ENCODE measurements at regions not wholly inside any gene's neighbourhood (a gene's known extent, or its start where the extent isn't known, plus 50 kb on each side); places are given as distances from the start of the nearest gene placed in this dataset.

GRCh38 chr16:79369796-79370195 lies 230.7 kb downstream of the MAF start:
- no peaks in the 10 kb centered on the region for H3K27me3 ChIP-seq

DNA sequence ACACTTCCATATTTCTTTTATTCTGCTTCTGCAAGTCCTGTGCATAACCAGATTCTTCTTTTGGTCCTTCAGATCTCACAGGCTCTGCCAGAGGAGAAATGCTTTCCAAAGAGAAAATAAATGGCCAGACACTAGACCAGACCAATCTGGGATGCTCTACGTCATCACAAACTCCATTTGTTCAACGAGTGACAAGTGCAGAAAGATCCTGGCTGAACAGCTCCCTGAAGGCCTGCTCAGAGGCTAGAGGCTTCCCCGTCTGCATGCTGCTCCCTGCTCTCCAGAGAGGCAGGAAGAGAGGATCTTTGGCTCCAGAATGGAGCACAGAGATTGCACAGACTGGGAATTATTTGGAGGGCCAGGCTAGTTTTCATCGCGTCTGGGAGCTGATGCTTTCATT lies 232.7 kb downstream of the MAF start:
- Histone ChIP-seq H3K4me2 (no peak overlapping the region), H3K36me3 (no peaks in the 10 kb centered on the region), H4K20me1 (no peaks in the 10 kb centered on the region), H3K4me3 (no peak overlapping the region), H3K9ac (no peak overlapping the region), H3K9me3 (peaks cover 5% of the 10 kb centered on the region; the same call in 1 of the 2 replicates), H3K27ac (no peak overlapping the region), H3K4me1 (no peaks in the 10 kb centered on the region), H3K27me3 (no peaks in the 10 kb centered on the region)
- TF ChIP-seq Cebpa-rat (IDR thresholded peaks at IDR 0.05): no peak

More at GRCh38 chr16:79369796-79370195, 230.7 kb downstream of the MAF start:
- Histone ChIP-seq H4K20me1 (no peaks in the 10 kb centered on the region), H3K36me3 (no peaks in the 10 kb centered on the region), H3K4me1 (no peaks in the 10 kb centered on the region), H3K9ac (no peak overlapping the region), H3K4me2 (no peak overlapping the region), H3K4me3 (no peak overlapping the region), H3K9me3 (peaks cover 5% of the 10 kb centered on the region; the same call in 1 of the 2 replicates), H3K27ac (no peak overlapping the region)
- no peak for TF ChIP-seq Cebpa-rat (IDR thresholded peaks at IDR 0.05)

GRCh38 chr16:79366635-79367034 lies 233.9 kb downstream of the MAF start:
- H3K36me3 ChIP-seq: no peaks in the 10 kb centered on the region
- H3K27me3 ChIP-seq: no peaks in the 10 kb centered on the region
- H3K27ac ChIP-seq: no peak overlapping the region
- H4K20me1 ChIP-seq: no peaks in the 10 kb centered on the region
- no peak overlapping the region for H3K4me3 ChIP-seq
- no peak overlapping the region for H3K4me2 ChIP-seq
- H3K4me1 ChIP-seq: no peaks in the 10 kb centered on the region
- H3K9ac ChIP-seq: no peak overlapping the region
- TF ChIP-seq Cebpa-rat (IDR thresholded peaks at IDR 0.05): no peak
- H3K9me3 ChIP-seq: peaks cover 5% of the 10 kb centered on the region; the same call in 1 of the 2 replicates

DNA sequence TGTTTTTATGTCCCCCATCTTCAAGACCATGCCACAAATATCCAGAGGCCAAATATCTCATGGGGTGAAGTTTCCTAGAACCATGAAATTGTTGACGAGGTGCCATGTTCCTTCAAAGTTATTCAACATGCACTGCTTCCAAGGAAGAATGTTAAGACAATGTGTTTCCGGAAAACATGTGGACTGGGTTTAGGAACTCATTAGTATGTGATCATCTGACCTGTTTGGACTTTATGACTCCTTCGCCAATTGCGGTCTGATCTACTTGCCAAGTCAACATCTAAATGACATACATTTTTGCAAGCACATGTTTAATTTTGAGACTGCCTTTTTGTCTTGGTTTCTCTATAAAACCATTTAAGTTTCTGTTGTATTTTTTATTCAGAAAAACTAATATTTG lies 234.8 kb downstream of the MAF start:
- Histone ChIP-seq H3K4me2 (no peak overlapping the region), H3K4me3 (no peak overlapping the region), H3K27ac (no peak overlapping the region), H4K20me1 (no peaks in the 10 kb centered on the region), H3K9me3 (no peaks in the 10 kb centered on the region; the same call in 1 of the 2 replicates), H3K36me3 (no peaks in the 10 kb centered on the region), H3K4me1 (no peaks in the 10 kb centered on the region), H3K27me3 (no peaks in the 10 kb centered on the region), H3K9ac (no peak overlapping the region)
- no peak for TF ChIP-seq Cebpa-rat (IDR thresholded peaks at IDR 0.05)

GRCh38 chr16:79363484-79363883 lies 237.1 kb downstream of the MAF start:
- no peak overlapping the region for H3K4me2 ChIP-seq
- no peaks in the 10 kb centered on the region for H3K27me3 ChIP-seq
- no peak for TF ChIP-seq Cebpa-rat (IDR thresholded peaks at IDR 0.05)
- H3K4me3 ChIP-seq: no peak overlapping the region
- no peaks in the 10 kb centered on the region for H3K36me3 ChIP-seq
- no peaks in the 10 kb centered on the region for H3K9me3 ChIP-seq
- H4K20me1 ChIP-seq: no peaks in the 10 kb centered on the region
- no peak overlapping the region for H3K27ac ChIP-seq
- H3K9ac ChIP-seq: no peak overlapping the region
- no peaks in the 10 kb centered on the region for H3K4me1 ChIP-seq

- no peak for TF ChIP-seq Cebpa-rat (IDR thresholded peaks at IDR 0.05)
- Histone ChIP-seq H3K9ac (no peak overlapping the region), H3K9me3 (no peaks in the 10 kb centered on the region), H3K4me2 (no peak overlapping the region), H4K20me1 (no peaks in the 10 kb centered on the region), H3K27me3 (no peaks in the 10 kb centered on the region), H3K4me1 (no peaks in the 10 kb centered on the region), H3K27ac (no peak overlapping the region), H3K4me3 (no peak overlapping the region), H3K36me3 (no peaks in the 10 kb centered on the region)
These were observed 237.5 kb downstream of the MAF start for GRCh38 chr16:79363035-79363434.

DNA sequence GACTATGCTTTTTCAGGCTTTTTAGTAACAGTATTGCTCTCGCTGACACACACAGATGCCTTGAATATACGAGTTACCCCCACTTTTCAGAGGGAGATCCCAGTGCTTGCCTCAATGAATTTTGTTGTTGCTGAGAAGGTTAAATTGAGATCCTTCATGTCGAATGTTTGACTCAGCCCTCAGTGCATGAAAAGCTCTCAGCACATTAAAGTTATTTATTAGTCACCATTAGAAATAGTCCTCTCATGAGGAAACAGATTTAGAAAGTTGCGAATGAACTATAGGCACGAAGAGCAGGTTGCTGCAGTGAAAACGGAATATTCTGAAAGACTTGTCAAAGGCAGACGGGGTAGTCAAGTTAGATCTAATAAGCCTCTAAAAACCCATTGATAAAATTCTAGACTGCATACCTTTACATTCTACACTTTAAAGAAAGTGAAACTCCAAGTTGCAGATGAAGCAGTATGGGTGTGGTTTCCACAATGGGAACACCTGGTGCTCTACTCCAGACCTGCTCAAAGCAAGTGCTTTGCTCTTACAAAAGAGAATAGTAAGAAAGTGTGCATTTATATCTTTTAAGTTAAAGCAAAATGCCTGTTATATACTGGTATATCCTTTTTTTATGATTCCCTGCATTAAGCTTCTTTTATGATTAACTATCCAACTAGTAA lies 238.1 kb downstream of the MAF start:
- H3K27ac ChIP-seq: no peak overlapping the region
- no peaks in the 10 kb centered on the region for H4K20me1 ChIP-seq
- no peak overlapping the region for H3K4me3 ChIP-seq
- no peaks in the 10 kb centered on the region for H3K4me1 ChIP-seq
- H3K36me3 ChIP-seq: no peaks in the 10 kb centered on the region
- no peak for TF ChIP-seq Cebpa-rat (IDR thresholded peaks at IDR 0.05)
- H3K9me3 ChIP-seq: no peaks in the 10 kb centered on the region
- H3K27me3 ChIP-seq: no peaks in the 10 kb centered on the region
- H3K9ac ChIP-seq: no peak overlapping the region
- no peak overlapping the region for H3K4me2 ChIP-seq

- H3K36me3 ChIP-seq: no peaks in the 10 kb centered on the region
- H3K4me2 ChIP-seq: no peak overlapping the region
- no peak for TF ChIP-seq Cebpa-rat (IDR thresholded peaks at IDR 0.05)
- H3K27ac ChIP-seq: no peak overlapping the region
- H3K4me1 ChIP-seq: no peaks in the 10 kb centered on the region
- H4K20me1 ChIP-seq: no peaks in the 10 kb centered on the region
- H3K27me3 ChIP-seq: no peaks in the 10 kb centered on the region
- H3K9me3 ChIP-seq: no peaks in the 10 kb centered on the region
- no peak overlapping the region for H3K4me3 ChIP-seq
- no peak overlapping the region for H3K9ac ChIP-seq
These were observed 239.3 kb downstream of the MAF start for GRCh38 chr16:79361132-79361751.

DNA sequence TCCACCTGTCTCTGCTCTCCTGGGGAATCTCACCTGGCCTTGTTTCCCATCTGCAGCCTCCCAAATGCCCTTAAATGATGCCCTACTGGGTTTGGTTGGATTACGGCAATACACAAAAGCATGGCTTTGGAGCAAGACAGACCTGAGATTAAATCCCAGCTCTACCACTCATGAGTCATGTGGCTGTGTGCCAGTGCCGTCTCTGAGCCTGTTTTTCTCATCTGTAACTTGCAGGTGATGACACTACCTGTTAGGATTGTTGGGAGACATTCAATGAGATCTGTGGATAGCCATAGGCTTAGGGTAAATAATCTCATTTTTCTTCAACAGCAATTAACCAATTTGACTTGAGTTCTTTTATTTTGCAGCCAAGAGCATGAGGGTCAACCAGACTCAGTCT lies 240.3 kb downstream of the MAF start:
- Histone ChIP-seq H3K36me3 (no peaks in the 10 kb centered on the region), H3K4me1 (no peaks in the 10 kb centered on the region), H3K9me3 (no peaks in the 10 kb centered on the region), H3K9ac (no peak overlapping the region), H3K4me3 (no peak overlapping the region), H3K27ac (no peak overlapping the region), H4K20me1 (no peaks in the 10 kb centered on the region), H3K4me2 (no peak overlapping the region), H3K27me3 (no peaks in the 10 kb centered on the region)
- no peak for TF ChIP-seq Cebpa-rat (IDR thresholded peaks at IDR 0.05)

DNA sequence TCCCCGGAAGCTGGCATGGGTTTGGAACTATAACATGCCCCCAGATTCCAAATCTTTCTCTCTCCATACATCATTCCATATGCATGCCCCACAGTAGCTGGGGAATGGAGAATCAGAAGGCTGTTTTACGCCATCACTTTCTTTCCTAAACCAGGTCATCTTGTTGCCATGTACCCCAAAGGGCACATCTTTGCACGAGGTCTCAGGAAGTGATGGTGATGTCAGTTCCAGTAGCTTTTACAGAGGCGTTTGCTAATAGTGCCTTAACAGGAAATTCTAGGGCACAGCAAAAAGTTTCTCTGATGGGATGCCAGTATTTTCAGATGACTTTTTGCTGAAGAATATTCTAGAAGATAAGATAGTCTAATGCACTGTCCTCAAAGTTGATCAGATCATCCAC lies 241.5 kb downstream of the MAF start:
- Histone ChIP-seq H3K4me2 (no peak overlapping the region), H3K4me1 (no peaks in the 10 kb centered on the region), H4K20me1 (no peaks in the 10 kb centered on the region), H3K9me3 (no peaks in the 10 kb centered on the region), H3K27ac (no peak overlapping the region), H3K9ac (no peak overlapping the region), H3K4me3 (no peak overlapping the region), H3K36me3 (no peaks in the 10 kb centered on the region), H3K27me3 (no peaks in the 10 kb centered on the region)
- TF ChIP-seq Cebpa-rat (IDR thresholded peaks at IDR 0.05): no peak

Measured in BLaER1 (cell line).